A549 (cell line): ENCODE measurements at regions not wholly inside any gene's neighbourhood (a gene's known extent, or its start where the extent isn't known, plus 50 kb on each side); places are given as distances from the start of the nearest gene placed in this dataset.

ENCODE experiments used
- ATAC-seq, 2 experiments: fragments of 200-7000 bp in 1 of 2; fragments of >200 bp in 1 of 2; cut with Nextera tagmentation in 1 of 2; cut with Tn5 transposase in 1 of 2; 3 replicates each; pipeline versions ENCODE4 v1.8.0 to v1.9.1; 2018 to 2020; ENCODE audit warnings: mild to moderate bottlenecking in 1 of 2, moderate library complexity in 1 of 2
- CTCF ChIA-PET: fragments of 300-600 bp; sonication (Branson Sonifier 250); formaldehyde crosslinking; extraction: SDS; loops from one replicate; lab custom pipeline; 2021; ENCODE audit warnings: antibody characterized with exemption, inconsistent platforms; lab: Yijun Ruan, JAX
- POLR2A ChIA-PET: fragments of 350-600 bp; formaldehyde crosslinking; extraction: SDS; loops from one replicate; lab custom pipeline; 2021; ENCODE audit warnings: antibody characterized with exemption, inconsistent platforms; lab: Yijun Ruan, JAX
- DNase-seq, 2 experiments: peaks; one replicate each; pipeline versions ENCODE4 v3.0.0 to v3.0.0-alpha.2; 2011 to 2016; ENCODE audit warnings: low read depth in 1 of 2, low spot score in 1 of 2
- FAIRE-seq: peaks from 2 replicates; lab custom pipeline; 2011; peaks lifted over from hg19 to GRCh38; lab: Jason Lieb, UNC
- H3K27ac ChIP-seq, 2 experiments: fragments of >200 bp; sonication (Bioruptor Twin); formaldehyde crosslinking; 3 replicates each; pipeline ENCODE4 v1.5.1; 2016 to 2017
- H3K4me1 ChIP-seq: fragments of >200 bp; sonication (Bioruptor Twin); formaldehyde crosslinking; 3 replicates; pipeline ENCODE4 v1.6.1; 2016
- H3K4me2 ChIP-seq: fragments of >200 bp; sonication (Bioruptor Twin); formaldehyde crosslinking; 3 replicates; pipeline ENCODE4 v1.6.1; 2016
- H3K4me3 ChIP-seq: fragments of >200 bp; sonication (Bioruptor Twin); formaldehyde crosslinking; 3 replicates; pipeline ENCODE4 v1.5.1; 2016
- H3K9me3 ChIP-seq: fragments of >200 bp; sonication (Bioruptor Twin); formaldehyde crosslinking; 3 replicates; pipeline ENCODE4 v1.6.1; 2016
- BHLHE40 ChIP-seq: IDR thresholded peaks from 2 replicates; pipeline ENCODE4 v1.6.1; 2012; ENCODE audit warnings: low read depth, low read length, inconsistent platforms
- CEBPB ChIP-seq, 2 experiments: fragments of >200 bp in 1 of 2; sonication (Bioruptor Twin) in 1 of 2; formaldehyde crosslinking in 1 of 2; IDR thresholded peaks; 2 replicates each; pipeline ENCODE4 v1.6.1; 2012 to 2016
- CHD2 ChIP-seq: fragments of 150-350 bp; IDR thresholded peaks from 2 replicates; pipeline ENCODE4 v1.6.1; 2014; ENCODE audit warnings: low read length; ENCODE audit not compliant: partially characterized antibody
- CHD4 ChIP-seq: fragments of 200-600 bp; sonication (generic); IDR thresholded peaks from 2 replicates; pipeline ENCODE4 v1.6.1; 2016; ENCODE audit warnings: antibody characterized with exemption, mild to moderate bottlenecking, borderline replicate concordance
- EHMT2 ChIP-seq: fragments of 200-600 bp; sonication (generic); IDR thresholded peaks from 2 replicates; pipeline ENCODE4 v1.6.1; 2016; ENCODE audit warnings: antibody characterized with exemption, low read depth, mild to moderate bottlenecking, moderate library complexity
- FOSL2 ChIP-seq, 2 experiments: fragments of 450-650 bp in 1 of 2; fragments of >200 bp in 1 of 2; sonication (Bioruptor Twin) in 1 of 2; formaldehyde crosslinking; IDR thresholded peaks; 2 replicates each; pipeline versions ENCODE4 v1.5.0 to v1.6.1; 2016 to 2020; ENCODE audit warnings: mild to moderate bottlenecking in 1 of 2, moderate library complexity in 1 of 2
- GATA3 ChIP-seq: IDR thresholded peaks from 2 replicates; pipeline ENCODE4 v1.6.1; 2012; ENCODE audit warnings: borderline replicate concordance
- HMGXB4 ChIP-seq: fragments of 250-450 bp; sonication (Bioruptor Pico); IDR thresholded peaks from 2 replicates; pipeline ENCODE4 v1.5.0; 2021; ENCODE audit warnings: mild to moderate bottlenecking, moderate library complexity, borderline replicate concordance
- HOXA7 ChIP-seq: fragments of 250-450 bp; sonication (Bioruptor Pico); IDR thresholded peaks from 2 replicates; pipeline ENCODE4 v1.5.0; 2020; ENCODE audit warnings: mild to moderate bottlenecking, moderate library complexity
- HOXB13 ChIP-seq: fragments of 250-450 bp; sonication (Bioruptor Pico); IDR thresholded peaks from 2 replicates; pipeline ENCODE4 v1.5.0; 2020; ENCODE audit warnings: low read depth, mild to moderate bottlenecking, moderate library complexity
- JUN ChIP-seq, 2 experiments: fragments of >200 bp; sonication (Bioruptor Twin); formaldehyde crosslinking; IDR thresholded peaks; 2 replicates in 1 of 2; 3 replicates in 1 of 2; pipeline ENCODE4 v1.6.1; 2016 to 2017
- KDM5A ChIP-seq: fragments of 200-600 bp; sonication (generic); IDR thresholded peaks from 2 replicates; pipeline ENCODE4 v1.6.1; 2016; ENCODE audit warnings: antibody characterized with exemption, mild to moderate bottlenecking
- MAZ ChIP-seq: fragments of 150-350 bp; IDR thresholded peaks from 2 replicates; pipeline ENCODE4 v1.6.1; 2014; ENCODE audit warnings: antibody characterized with exemption, low read depth, low read length, borderline replicate concordance
- NFE2L2 ChIP-seq: fragments of 150-350 bp; conservative IDR thresholded peaks from 2 replicates; pipeline ENCODE4 v1.6.1; 2014; ENCODE audit warnings: low read length
- NPAS2 ChIP-seq: fragments of 250-450 bp; sonication (Bioruptor Pico); IDR thresholded peaks from 2 replicates; pipeline ENCODE4 v1.8.0; 2022; ENCODE audit warnings: mild to moderate bottlenecking, moderate library complexity, borderline replicate concordance
- POLR2A ChIP-seq: IDR thresholded peaks from 2 replicates; pipeline ENCODE4 v1.6.1; 2012; ENCODE audit warnings: mild to moderate bottlenecking, low read length
- POLR2AphosphoS2 ChIP-seq: conservative IDR thresholded peaks from 2 replicates; pipeline ENCODE4 v1.6.1; 2012; ENCODE audit warnings: low read length, improper control_type of control experiment, inconsistent platforms
- RAD21 ChIP-seq, 2 experiments: fragments of >200 bp in 1 of 2; sonication (Bioruptor Twin) in 1 of 2; formaldehyde crosslinking in 1 of 2; IDR thresholded peaks in 1 of 2; conservative IDR thresholded peaks in 1 of 2; 2 replicates in 1 of 2; 3 replicates in 1 of 2; pipeline ENCODE4 v1.6.1; 2012 to 2018; ENCODE audit warnings: inconsistent platforms in 1 of 2
- REST ChIP-seq: fragments of 200-600 bp; sonication (generic); IDR thresholded peaks from 2 replicates; pipeline ENCODE4 v1.6.1; 2016; ENCODE audit warnings: antibody characterized with exemption, mild to moderate bottlenecking, moderate library complexity
- RFX5 ChIP-seq: fragments of 450-650 bp; IDR thresholded peaks from 2 replicates; pipeline ENCODE4 v1.7.1; 2014; ENCODE audit warnings: antibody characterized with exemption, mild to moderate bottlenecking, moderate library complexity
- SREBF2 ChIP-seq: fragments of 450-650 bp; IDR thresholded peaks from 2 replicates; pipeline ENCODE4 v1.6.1; 2014; ENCODE audit warnings: mild to moderate bottlenecking, moderate library complexity
- ZFP36 ChIP-seq: fragments of 450-650 bp; IDR thresholded peaks from 2 replicates; pipeline ENCODE4 v1.6.1; 2014; ENCODE audit warnings: borderline replicate concordance; ENCODE audit not compliant: partially characterized antibody
- WGBS: methylation state at CpG from one replicate; pipeline ENCODE4 v1.1.6; 2017; ENCODE audit errors: missing lambda C conversion rate; 5-methylcytosine and 5-hydroxymethylcytosine counted together

- CTCF ChIA-PET = no interaction called here
- 70% methylated on average over 4 of the region's 4 CpGs for WGBS
- Histone ChIP-seq H3K4me3 (no peak overlapping the region), H3K4me1 (0 out of 3 replicates have a peak, but pooled peaks cover 4% of the 10 kb centered on the region), H3K27ac (no peak overlapping the region), H3K9me3 (no peaks in the 10 kb centered on the region), H3K4me2 (no peak overlapping the region)
- no peak for ATAC-seq
- POLR2A ChIA-PET = no interaction called here
- FAIRE-seq = no peak
- no peak for DNase-seq
- TF ChIP-seq BHLHE40 = no peak
- TF ChIP-seq EHMT2 = no peak
- no peak for TF ChIP-seq CHD2
- TF ChIP-seq SREBF2 = no peak
- no peak for TF ChIP-seq HMGXB4 (CRISPR knock-in tag)
- no peak for TF ChIP-seq JUN (IDR thresholded peaks at IDR 0.05)
Observed at GRCh38 chr16:79772048-79772447, 171.5 kb upstream of the MAF start.

DNA sequence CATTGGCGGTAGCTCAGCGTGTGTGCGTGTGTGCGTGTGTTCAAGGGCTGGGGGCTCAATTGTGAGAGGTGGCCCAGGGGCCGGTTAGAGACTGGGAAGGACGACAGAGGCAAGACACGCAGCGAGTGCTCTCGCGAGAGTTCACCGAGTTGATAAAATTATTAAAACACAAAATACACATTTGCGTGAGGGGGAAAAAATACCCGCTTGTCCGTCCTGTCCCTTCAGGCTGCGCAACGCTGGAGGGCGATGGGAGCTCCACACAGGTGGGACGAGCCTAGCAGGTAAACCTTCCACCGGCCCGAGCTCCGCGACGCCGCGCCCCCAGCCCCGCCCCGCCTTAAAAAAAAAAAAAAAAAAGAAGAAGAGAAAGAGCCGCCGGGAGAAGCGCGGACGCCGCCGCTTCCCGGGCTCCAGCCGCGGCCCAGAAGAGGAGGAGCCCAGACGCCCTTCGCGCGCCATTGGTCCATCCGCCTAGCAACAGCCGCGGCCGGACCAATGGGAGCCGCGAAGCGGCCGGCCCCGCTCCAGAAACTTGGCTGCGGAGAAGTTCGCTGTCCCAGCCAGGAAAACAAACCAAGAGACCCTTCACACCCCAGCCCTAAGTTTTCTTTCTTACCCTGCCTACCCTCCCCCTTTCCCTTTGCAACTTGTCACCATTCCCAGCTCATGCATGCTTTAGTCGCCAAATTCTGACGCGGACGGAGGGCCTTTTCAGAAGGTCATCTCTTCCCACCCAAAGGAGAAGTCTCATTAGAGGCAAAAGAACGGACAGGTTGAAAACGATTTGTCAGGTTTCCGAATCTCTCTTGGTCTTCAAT lies 169.9 kb upstream of the MAF start:
- H3K27ac ChIP-seq = peak overlapping the region; percentile 71 to 89
- ATAC-seq (peak; percentile 99 to 100), FAIRE-seq (no peak), DNase-seq (peak; percentile 85 to 87)
- ChIA-PET CTCF (interaction anchor here (1.9 to 2.2 kb wide), 2 partner anchors 9 to 696 kb away, joined by 4 to 6 read pairs; no protein-coding TSS in a partner anchor), POLR2A (interaction anchor here (0.8 kb wide), 1 partner anchor 12 kb away, joined by 3 read pairs; no protein-coding TSS in a partner anchor)
- 0 out of 3 replicates have a peak, but pooled peaks cover 4% of the 10 kb centered on the region for H3K4me1 ChIP-seq
- no peaks in the 10 kb centered on the region for H3K9me3 ChIP-seq
- TF ChIP-seq CHD2 (peak; percentile 80), RFX5 (peak; percentile 99), RAD21 (conservative IDR thresholded peaks at IDR 0.05 in 1 of 2, IDR thresholded peaks at IDR 0.05 in 1 of 2) (no peak), REST (peak; percentile 69)
- WGBS = 3% methylated on average over 59 of the region's 59 CpGs
- peak overlapping the region; percentile 83 for H3K4me2 ChIP-seq
- peak overlapping the region; percentile 50 for H3K4me3 ChIP-seq

DNA sequence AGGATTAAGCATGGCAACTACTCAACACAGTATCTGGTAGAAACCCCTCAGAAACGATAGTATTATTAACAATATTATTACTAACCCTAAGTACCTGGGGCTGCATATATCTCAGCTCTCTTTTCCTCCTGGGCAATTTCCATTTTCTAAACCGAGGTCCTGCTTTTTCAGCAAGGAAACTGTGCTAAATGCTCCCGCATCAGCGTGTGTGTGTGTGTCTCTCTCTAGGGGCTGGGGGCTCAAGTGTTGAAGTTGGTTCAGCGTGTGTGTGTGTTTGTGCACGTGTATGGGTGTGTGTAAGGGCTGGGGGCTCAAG lies 169.3 kb upstream of the MAF start:
- no peak for ATAC-seq
- 51% methylated on average over 4 of the region's 6 CpGs for WGBS
- no peaks in the 10 kb centered on the region for H3K9me3 ChIP-seq
- no peak for DNase-seq
- H3K27ac ChIP-seq = peak overlapping the region; percentile 71 to 89
- H3K4me1 ChIP-seq = 0 out of 3 replicates have a peak, but pooled peaks cover 4% of the 10 kb centered on the region
- peak overlapping the region; percentile 83 for H3K4me2 ChIP-seq
- TF ChIP-seq NPAS2 (CRISPR knock-in tag) (no peak), POLR2A (no peak), CEBPB (IDR thresholded peaks at IDR 0.05) (no peak), KDM5A (no peak), CHD4 (no peak), NFE2L2 (no peak), MAZ (no peak), POLR2AphosphoS2 (no peak), FOSL2 (IDR thresholded peaks at IDR 0.05) (no peak), FOSL2 (CRISPR knock-in tag; IDR thresholded peaks at IDR 0.05) (no peak), HOXA7 (no peak), ZFP36 (no peak), GATA3 (no peak), HOXB13 (no peak)
- no peak for FAIRE-seq
- CTCF ChIA-PET = interaction anchor here (1.9 to 2.2 kb wide), 2 partner anchors 9 to 696 kb away, joined by 4 to 6 read pairs; no protein-coding TSS in a partner anchor
- POLR2A ChIA-PET = interaction anchor here (0.8 kb wide), 1 partner anchor 11 kb away, joined by 3 read pairs; no protein-coding TSS in a partner anchor
- H3K4me3 ChIP-seq = peak overlapping the region; percentile 50
